ENCODE measurements at regions not wholly inside any gene's neighbourhood (a gene's known extent, or its start where the extent isn't known, plus 50 kb on each side); places are given as distances from the start of the nearest gene placed in this dataset.
"Not testable (repeated sequence)": the region's sequence is repeated elsewhere in the genome, so short reads cannot be mapped to it uniquely, and the experiment has no call there.

GRCh38 chr15:44833761-44834160 lies 97.4 kb downstream of the TRIM69 start:
- H3K9me2 ChIP-seq; H3K4me2 ChIP-seq; H3K79me2 ChIP-seq (ENCODE audit: insufficient read depth); CTCF ChIA-PET; H3F3A ChIP-seq (replicated peaks; ENCODE audit: insufficient read depth); H3K4me1 ChIP-seq (ENCODE audit: control insufficient read depth in 1 of 2, insufficient read depth in 2 of 2, low read depth in 1 of 2, low read length in 1 of 2); H3K4me3 ChIP-seq (ENCODE audit: low read depth in 2 of 2, low read length in 1 of 2); POLR2A ChIA-PET; DNase-seq; H3K27me3 ChIP-seq (ENCODE audit: insufficient read depth); H3K9me3 ChIP-seq; H4K20me1 ChIP-seq (ENCODE audit: insufficient read depth); H2AFZ ChIP-seq (ENCODE audit: low read depth); H3K36me3 ChIP-seq (replicated peaks in 1 of 2; ENCODE audit: control insufficient read depth in 1 of 2, insufficient read depth in 2 of 2, low read length in 1 of 2); H3K9ac ChIP-seq; H3K27ac ChIP-seq (ENCODE audit: low read depth in 2 of 2, low read length in 1 of 2): not testable (repeated sequence)
- WGBS (ENCODE audit: low lambda C conversion rate), result 58% methylated on average over 2 of the region's 4 CpGs

GRCh38 chr15:44835082-44835481 lies 98.8 kb downstream of the TRIM69 start:
- DNase-seq, CTCF ChIA-PET: not testable (repeated sequence)
- 64% methylated on average over 2 of the region's 5 CpGs for WGBS (ENCODE audit: low lambda C conversion rate)

GRCh38 chr15:44836094-44836493 lies 99.8 kb downstream of the TRIM69 start:
- DNase-seq, result no peak
- CTCF ChIA-PET, result no interaction called here
- H3F3A ChIP-seq (replicated peaks; ENCODE audit: insufficient read depth), result no peaks in the 10 kb centered on the region
- H3K4me2 ChIP-seq, result no peak overlapping the region
- TF ChIP-seq RXRA (IDR thresholded peaks at IDR 0.05; ENCODE audit: borderline replicate concordance, low read depth) (no peak), FOSL2 (IDR thresholded peaks at IDR 0.05; ENCODE audit: borderline replicate concordance, low read depth) (no peak), MAX (IDR thresholded peaks at IDR 0.05; ENCODE audit: low read depth) (no peak), RAD21 (IDR thresholded peaks at IDR 0.05; ENCODE audit: low read length) (no peak), CTCF (IDR thresholded peaks at IDR 0.05) (no peak), RCOR1 (IDR thresholded peaks at IDR 0.05; ENCODE audit: low read length) (no peak), POLR2AphosphoS5 (IDR thresholded peaks at IDR 0.05; ENCODE audit: low read depth, low read length) (no peak), RFX5 (IDR thresholded peaks at IDR 0.05; ENCODE audit: low read length) (no peak), JUND (IDR thresholded peaks at IDR 0.05) (no peak), NRF1 (IDR thresholded peaks at IDR 0.05; ENCODE audit: low read depth, low read length) (no peak), TCF12 (IDR thresholded peaks at IDR 0.05) (no peak), MXI1 (IDR thresholded peaks at IDR 0.05; ENCODE audit: low read depth, low read length) (no peak), YY1 (IDR thresholded peaks at IDR 0.05; ENCODE audit: low read depth) (no peak), ZBTB33 (IDR thresholded peaks at IDR 0.05; ENCODE audit: borderline replicate concordance, low read depth) (no peak), USF2 (IDR thresholded peaks at IDR 0.05; ENCODE audit: borderline replicate concordance, low read depth, low read length) (no peak), GABPA (IDR thresholded peaks at IDR 0.05; ENCODE audit: low read depth) (no peak)
- no peaks in the 10 kb centered on the region for H3K9me2 ChIP-seq
- H3K27ac ChIP-seq (ENCODE audit: low read depth in 2 of 2, low read length in 1 of 2), result no peak overlapping the region
- H3K9ac ChIP-seq, result no peak overlapping the region
- POLR2A ChIA-PET, result no interaction called here
- no peaks in the 10 kb centered on the region for H3K27me3 ChIP-seq (ENCODE audit: insufficient read depth)
- WGBS (ENCODE audit: low lambda C conversion rate), result 77% methylated on average over 4 of the region's 4 CpGs
- no peaks in the 10 kb centered on the region for H3K79me2 ChIP-seq (ENCODE audit: insufficient read depth)
- no peaks in the 10 kb centered on the region; a peak in 1 of 4 replicates for H3K4me1 ChIP-seq (ENCODE audit: control insufficient read depth in 1 of 2, insufficient read depth in 2 of 2, low read depth in 1 of 2, low read length in 1 of 2)
- no peak overlapping the region for H2AFZ ChIP-seq (ENCODE audit: low read depth)
- no peaks in the 10 kb centered on the region for H3K36me3 ChIP-seq (replicated peaks in 1 of 2; ENCODE audit: control insufficient read depth in 1 of 2, insufficient read depth in 2 of 2, low read length in 1 of 2)
- H3K4me3 ChIP-seq (ENCODE audit: low read depth in 2 of 2, low read length in 1 of 2), result no peak overlapping the region
- H4K20me1 ChIP-seq (ENCODE audit: insufficient read depth), result no peaks in the 10 kb centered on the region
- no peaks in the 10 kb centered on the region for H3K9me3 ChIP-seq

More at GRCh38 chr15:44835082-44835481, 98.8 kb downstream of the TRIM69 start:
- H3F3A ChIP-seq (replicated peaks; ENCODE audit: insufficient read depth); H3K4me1 ChIP-seq (ENCODE audit: control insufficient read depth in 1 of 2, insufficient read depth in 2 of 2, low read depth in 1 of 2, low read length in 1 of 2); H3K27ac ChIP-seq (ENCODE audit: low read depth in 2 of 2, low read length in 1 of 2); H3K36me3 ChIP-seq (replicated peaks in 1 of 2; ENCODE audit: control insufficient read depth in 1 of 2, insufficient read depth in 2 of 2, low read length in 1 of 2); H3K4me3 ChIP-seq (ENCODE audit: low read depth in 2 of 2, low read length in 1 of 2); H2AFZ ChIP-seq (ENCODE audit: low read depth); H3K79me2 ChIP-seq (ENCODE audit: insufficient read depth); H4K20me1 ChIP-seq (ENCODE audit: insufficient read depth); POLR2A ChIA-PET; H3K9me3 ChIP-seq; H3K27me3 ChIP-seq (ENCODE audit: insufficient read depth); H3K9me2 ChIP-seq; H3K4me2 ChIP-seq; H3K9ac ChIP-seq: not testable (repeated sequence)
